Stomach (tissue), 8 donors: ENCODE measurements at regions not wholly inside any gene's neighbourhood (a gene's known extent, or its start where the extent isn't known, plus 50 kb on each side); places are given as distances from the start of the nearest gene placed in this dataset.

Source experiments
- DNase-seq, 2 donors: peaks; one replicate each; pipeline versions ENCODE4 v3.0.0 to v3.0.0-alpha.2; 2013 to 2019
- H3K27ac ChIP-seq, 5 donors: fragments of 200-600 bp in 4 of 5; sonication (generic) in 4 of 5; one replicate each; pipeline ENCODE4 v1.5.1; 2013 to 2019; ENCODE audit warnings: mild to moderate bottlenecking in 1 of 5, moderate library complexity in 1 of 5
- H3K27me3 ChIP-seq, 3 donors: fragments of 200-600 bp; sonication (generic); one replicate each; pipeline ENCODE4 v1.5.1; 2017 to 2019; ENCODE audit warnings: mixed run types in 1 of 3
- H3K36me3 ChIP-seq, 4 donors: fragments of 200-600 bp; sonication (generic); 1 replicate in 3 of 4; 2 replicates in 1 of 4; pipeline ENCODE4 v1.5.1; 2016 to 2019
- H3K4me1 ChIP-seq, 4 donors: fragments of 200-600 bp; sonication (generic); one replicate each; pipeline ENCODE4 v1.5.1; 2016 to 2019
- H3K4me3 ChIP-seq, 4 donors: fragments of 200-600 bp; sonication (generic) in 3 of 4; one replicate each; pipeline ENCODE4 v1.5.1; 2016 to 2019; ENCODE audit warnings: mild to moderate bottlenecking in 1 of 4
- H3K9me3 ChIP-seq, 4 donors: fragments of 200-600 bp; sonication (generic); one replicate each; pipeline ENCODE4 v1.5.1; 2016 to 2019
- CTCF ChIP-seq, 7 experiments: fragments of 450-650 bp in 4 of 7; fragments of 200-600 bp in 3 of 7; sonication (generic) in 3 of 7; IDR thresholded peaks; one replicate each; pipeline ENCODE4 v1.5.1; 2016 to 2019; ENCODE audit warnings: antibody characterized with exemption in 7 of 7, control low read depth in 2 of 7, mild to moderate bottlenecking in 1 of 7
- EP300 ChIP-seq: sonication (generic); formaldehyde crosslinking; IDR thresholded peaks from one replicate; pipeline ENCODE4 v1.6.1; 2017; ENCODE audit warnings: antibody characterized with exemption
- POLR2A ChIP-seq, 4 donors: fragments of 450-650 bp; IDR thresholded peaks; one replicate each; pipeline ENCODE4 v1.6.1; 2016; ENCODE audit warnings: antibody characterized with exemption in 4 of 4, control low read depth in 2 of 4, mild to moderate bottlenecking in 1 of 4, moderate library complexity in 1 of 4
- POLR2AphosphoS5 ChIP-seq, 3 donors: sonication (generic); formaldehyde crosslinking; IDR thresholded peaks; one replicate each; pipeline ENCODE4 v1.6.1; 2016; ENCODE audit warnings: antibody characterized with exemption in 3 of 3
- WGBS, 5 donors: extraction: QIAGEN DNeasy Blood & Tissue Kit in 3 of 5; methylation state at CpG; one replicate each; pipeline versions ENCODE4 v1.1.5 to v1.1.7; 2013 to 2018; 5-methylcytosine and 5-hydroxymethylcytosine counted together
- intact Hi-C: fragments of 100-400 bp; cut with DNase I; formaldehyde crosslinking; loops from one replicate; pipeline ENCODE4 v1.15.1; 2023; ENCODE audit warnings: low total_unique reads
- donor health status: healthy with polysubstance abuse.
- donor health status: Bipolar disorder and iron deficiency.
- donor health status: healthy.

GRCh38 chr1:178628637-178629251, 96.3 kb upstream of the RALGPS2 start:
- Histone ChIP-seq H3K4me3 (no peak overlapping the region), H3K27me3 (no peaks in the 10 kb centered on the region), H3K27ac (peak overlapping the region in 2 of 5 donors; percentile 1 to 56), H3K4me1 (no peaks in the 10 kb centered on the region), H3K36me3 (no peaks in the 10 kb centered on the region), H3K9me3 (no peaks in the 10 kb centered on the region)
- intact Hi-C loops, result no loop called here
- TF ChIP-seq POLR2AphosphoS5 (IDR thresholded peaks at IDR 0.05) (no peak), EP300 (no peak), POLR2A (IDR thresholded peaks at IDR 0.05) (no peak), CTCF (IDR thresholded peaks at IDR 0.05) (no peak)
- WGBS, 5 donors, result 84 to 92% (median 90%) methylated on average over 2 of the region's 2 CpGs
- no peak for DNase-seq

- H3K27ac ChIP-seq, result peak overlapping the region in 3 of 5 donors; percentile 1 to 56 (median 6)
- WGBS, 5 donors, result 64 to 79% (median 72%) methylated on average over 6 of the region's 6 CpGs
- H3K9me3 ChIP-seq, result no peaks in the 10 kb centered on the region
- H3K4me3 ChIP-seq, result no peak overlapping the region
- no peaks in the 10 kb centered on the region for H3K36me3 ChIP-seq
- intact Hi-C loops, result no loop called here
- no peaks in the 10 kb centered on the region for H3K4me1 ChIP-seq
- peak in 1 of 2 donors; percentile 72 for DNase-seq
- TF ChIP-seq CTCF (IDR thresholded peaks at IDR 0.05) (no peak), POLR2A (IDR thresholded peaks at IDR 0.05) (no peak), EP300 (no peak), POLR2AphosphoS5 (IDR thresholded peaks at IDR 0.05) (no peak)
- no peaks in the 10 kb centered on the region for H3K27me3 ChIP-seq
These were observed 95.5 kb upstream of the RALGPS2 start for GRCh38 chr1:178629252-178630154.

- Histone ChIP-seq H3K4me1 (no peaks in the 10 kb centered on the region), H3K4me3 (no peak overlapping the region), H3K36me3 (no peaks in the 10 kb centered on the region), H3K9me3 (no peaks in the 10 kb centered on the region), H3K27me3 (no peaks in the 10 kb centered on the region), H3K27ac (no peak overlapping the region)
- TF ChIP-seq POLR2A (IDR thresholded peaks at IDR 0.05) (no peak), CTCF (IDR thresholded peaks at IDR 0.05) (no peak), POLR2AphosphoS5 (IDR thresholded peaks at IDR 0.05) (no peak), EP300 (no peak)
- intact Hi-C loops, result no loop called here
- no peak for DNase-seq
These were observed 94.6 kb upstream of the RALGPS2 start for GRCh38 chr1:178630417-178630816.

DNA sequence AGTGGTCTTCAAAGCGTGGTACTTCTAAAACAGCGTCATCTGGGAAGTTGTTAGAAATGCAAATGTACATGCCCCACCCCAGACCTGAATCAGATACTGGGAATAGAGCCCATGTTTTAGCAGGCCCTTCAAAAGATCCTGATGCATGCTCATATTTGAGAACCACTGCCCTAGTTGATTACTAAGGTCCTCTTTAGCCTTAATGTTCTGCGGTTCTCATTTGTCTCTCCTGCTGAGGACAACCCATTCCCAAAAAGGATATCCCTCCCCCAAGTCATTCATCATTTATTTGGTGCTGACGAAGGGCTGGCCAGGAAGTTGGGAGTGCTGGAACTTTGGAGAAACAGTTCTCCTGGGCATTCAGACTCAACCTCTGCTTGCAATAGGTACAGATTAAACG, 92.4 kb upstream of the RALGPS2 start:
- 56 to 67% (median 63%) methylated on average over 5 of the region's 5 CpGs for WGBS, 5 donors

More for the DNA sequence above, 92.4 kb upstream of the RALGPS2 start:
- intact Hi-C loops, result no loop called here
- Histone ChIP-seq H3K27ac (peak overlapping the region in 2 of 5 donors; percentile 20 to 39), H3K27me3 (no peaks in the 10 kb centered on the region), H3K36me3 (no peaks in the 10 kb centered on the region), H3K4me3 (no peak overlapping the region), H3K4me1 (no peaks in the 10 kb centered on the region), H3K9me3 (no peaks in the 10 kb centered on the region)
- no peak for TF ChIP-seq POLR2AphosphoS5 (IDR thresholded peaks at IDR 0.05)
- TF ChIP-seq POLR2A (IDR thresholded peaks at IDR 0.05), result no peak
- no peak for TF ChIP-seq EP300
- TF ChIP-seq CTCF (IDR thresholded peaks at IDR 0.05), result no peak
- DNase-seq, result peak in 1 of 2 donors; percentile 41
